Right renal pelvis (tissue), 4 donors: ENCODE measurements at regions not wholly inside any gene's neighbourhood (a gene's known extent, or its start where the extent isn't known, plus 50 kb on each side); places are given as distances from the start of the nearest gene placed in this dataset.

Experiments
- DNase-seq, 4 donors: peaks; one replicate each; pipeline ENCODE4 v3.0.0-alpha.2; 2013; ENCODE audit warnings: low read depth in 4 of 4, low spot score in 3 of 4, missing footprints in 1 of 4

DNA sequence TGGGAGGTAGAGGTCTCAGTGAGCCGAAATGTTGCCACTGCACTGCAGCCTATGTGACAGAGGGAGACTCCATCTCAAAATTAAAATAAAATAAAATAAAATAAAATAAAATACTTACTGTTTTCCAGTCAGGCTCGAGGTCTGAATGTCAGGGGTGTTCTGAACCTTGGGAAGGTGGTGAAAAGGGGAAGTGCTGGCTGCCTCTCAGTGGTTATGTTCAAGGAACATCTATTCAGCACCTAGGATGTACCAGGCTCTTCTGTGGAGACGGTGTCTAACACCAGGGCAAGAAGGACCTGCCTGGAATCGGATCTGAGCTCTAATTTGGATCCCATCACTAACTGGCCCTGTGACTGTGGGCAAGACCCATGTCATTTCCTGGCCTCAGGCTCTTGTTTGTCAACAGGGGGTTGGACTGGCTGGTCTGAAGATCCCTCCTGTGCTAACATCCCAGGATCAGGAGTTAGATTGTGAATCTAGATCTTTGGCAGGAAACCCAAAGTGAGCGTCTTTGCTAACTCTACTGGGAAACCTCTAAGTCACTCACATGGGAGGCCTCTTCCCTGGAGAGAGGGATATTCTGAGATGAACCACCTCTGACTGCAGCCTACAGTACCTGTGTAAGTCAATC, 63.4 kb upstream of the SIRPG start:
- no peak for DNase-seq

DNA sequence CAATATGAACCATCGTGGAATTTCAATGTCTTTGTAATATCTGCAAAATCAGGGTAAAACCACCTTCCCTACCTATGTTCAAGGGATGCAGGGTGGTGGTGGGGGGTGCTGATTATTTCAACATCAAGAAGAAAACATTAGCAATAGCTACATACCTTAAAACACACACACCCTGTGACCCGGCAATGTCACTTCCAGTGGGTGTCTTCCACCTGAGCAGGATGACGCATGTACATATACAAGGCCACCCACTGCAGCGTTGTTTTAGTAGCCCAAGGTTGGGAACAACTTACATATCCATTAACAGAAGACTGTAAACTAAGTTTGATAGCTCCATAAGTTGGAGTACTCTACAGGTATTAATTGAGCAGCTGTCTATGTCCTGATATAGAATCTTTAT, 62.6 kb upstream of the SIRPG start:
- DNase-seq, result no peak

DNA sequence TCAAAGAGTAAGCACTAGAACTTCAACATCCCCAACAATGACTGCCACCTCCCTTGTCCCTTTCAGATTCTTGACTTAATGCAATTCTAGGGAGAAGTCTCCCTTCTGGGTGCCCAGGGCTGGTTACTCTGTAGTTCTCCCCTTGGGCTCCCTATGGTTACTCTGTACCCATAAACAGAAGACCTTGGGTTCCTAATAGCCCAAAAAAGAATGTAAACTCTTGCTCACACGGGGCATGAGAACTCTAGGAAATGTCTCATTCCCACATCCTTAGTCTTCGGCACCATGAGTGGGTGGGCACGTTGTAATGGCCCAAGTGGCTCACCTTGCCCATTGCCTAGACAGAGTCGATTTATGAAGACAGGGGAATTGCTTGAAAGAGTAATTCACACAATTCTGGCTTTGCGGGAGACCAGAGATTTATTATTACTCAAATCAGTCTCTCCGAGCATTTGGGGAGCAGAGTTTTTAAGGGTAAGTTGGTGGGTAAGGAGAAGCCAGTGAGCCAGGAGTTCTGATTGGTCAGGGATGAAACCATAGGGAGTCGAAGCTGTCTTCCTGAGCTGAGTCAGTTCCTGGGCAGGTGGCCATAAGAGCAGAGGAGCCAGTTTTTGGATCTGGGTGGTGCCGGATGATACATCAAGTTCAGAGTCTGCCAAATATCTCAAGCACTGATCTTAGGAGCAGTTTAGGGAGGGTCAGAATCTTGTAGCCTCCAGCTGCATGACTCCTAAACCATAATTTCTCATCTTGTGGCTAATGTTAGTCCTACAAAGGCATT, 61.2 kb upstream of the SIRPG start:
- no peak for DNase-seq

DNA sequence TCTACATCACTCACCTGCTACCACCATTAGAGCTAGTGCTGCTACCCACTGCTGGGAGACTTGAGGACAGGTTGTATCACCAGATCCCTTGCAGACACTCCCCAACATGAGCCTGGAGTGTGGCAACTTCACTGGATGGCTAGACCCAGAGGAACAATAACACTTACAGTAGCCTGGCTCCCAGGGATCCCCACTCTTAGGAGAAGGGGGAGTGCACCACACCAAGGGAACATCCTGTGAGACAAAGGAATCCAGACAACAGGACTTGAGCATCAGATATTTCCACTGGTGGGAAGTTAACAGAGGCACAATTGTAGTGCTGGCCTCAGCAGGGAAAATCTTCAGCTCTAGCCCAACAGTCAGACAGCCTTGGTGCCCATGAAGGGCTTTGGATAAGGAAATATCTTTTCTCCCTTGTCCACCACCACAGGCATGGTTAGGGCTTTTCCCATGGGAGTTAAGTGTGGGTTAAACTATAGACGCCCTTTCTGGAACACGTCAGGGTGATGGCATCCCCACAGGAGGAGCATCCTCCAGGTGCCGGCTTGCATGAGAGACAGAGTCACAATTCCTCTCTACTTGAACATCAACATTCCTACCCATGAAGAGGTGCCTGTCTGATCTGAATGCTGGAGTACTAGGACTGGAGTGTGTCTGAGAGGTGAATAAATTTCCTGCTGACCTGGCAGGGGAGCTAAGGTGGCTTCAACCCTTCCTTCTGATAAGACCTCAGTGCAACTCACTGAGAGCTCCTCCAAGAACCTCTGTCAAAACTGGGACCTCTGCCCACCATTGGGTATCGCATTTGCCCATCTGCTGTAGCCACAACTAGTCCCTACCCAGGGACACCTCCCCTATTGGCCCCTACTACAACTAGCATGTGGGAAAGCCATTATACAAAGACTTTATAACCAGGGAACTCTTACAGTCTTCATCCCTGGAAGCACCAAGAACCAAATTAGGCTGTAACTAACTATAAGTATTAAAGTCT, 55.4 kb upstream of the SIRPG start:
- no peak for DNase-seq

DNA sequence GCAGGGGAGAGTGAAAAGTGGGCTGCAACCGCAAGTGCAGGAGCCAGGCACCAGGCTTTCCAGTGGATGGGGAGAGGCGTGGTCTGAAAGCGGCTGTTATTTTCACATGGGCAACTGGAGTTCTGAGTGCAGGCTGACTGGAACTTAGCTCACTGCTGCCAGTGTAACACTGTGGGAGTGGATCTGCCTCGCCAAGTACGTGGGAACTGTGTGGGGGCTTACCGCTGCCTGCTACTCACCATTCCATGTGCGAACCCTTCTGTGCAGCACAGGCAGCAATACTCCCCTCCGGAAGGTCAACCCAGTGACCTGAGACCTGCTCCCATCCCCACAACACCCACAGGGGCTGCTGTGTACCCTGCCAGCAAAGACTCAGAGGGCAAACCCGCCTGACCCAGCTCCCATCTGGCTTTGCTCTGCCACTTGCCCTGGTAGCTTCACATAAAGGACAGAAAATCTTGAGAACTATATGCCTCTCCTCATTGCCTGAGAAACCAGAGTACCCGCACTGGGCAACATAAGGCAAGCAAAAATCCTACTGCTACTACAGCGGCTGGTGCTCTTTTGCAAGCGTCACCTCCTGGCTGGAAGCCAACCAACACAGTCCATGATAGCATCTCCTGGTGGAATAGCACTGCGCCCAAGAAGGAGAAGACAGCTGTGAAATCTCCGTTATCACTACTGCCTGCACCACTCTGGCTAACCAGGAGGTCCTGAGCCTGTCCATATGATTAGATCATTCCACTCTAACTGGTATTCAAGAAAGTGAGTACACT, 54.4 kb upstream of the SIRPG start:
- no peak for DNase-seq

DNA sequence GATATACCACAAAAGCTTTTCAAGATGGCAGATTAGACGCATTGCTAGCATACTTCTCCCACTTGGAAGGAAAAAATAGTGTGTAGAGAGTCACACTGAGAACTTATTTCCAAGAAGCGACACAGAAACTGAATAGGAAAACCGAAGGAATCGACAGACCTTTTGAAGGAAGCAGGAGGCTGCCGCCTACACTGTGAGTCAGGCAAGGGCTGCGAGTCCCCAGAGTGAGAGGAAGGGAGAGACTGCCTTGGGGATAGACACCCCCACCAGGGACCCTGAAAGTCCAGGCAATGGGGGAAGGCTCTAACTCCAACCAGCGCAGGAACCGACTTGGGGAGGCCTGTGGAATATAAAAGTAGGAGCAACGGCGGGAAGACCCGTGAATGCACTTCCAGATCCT, 53.7 kb upstream of the SIRPG start:
- DNase-seq, result no peak

DNA sequence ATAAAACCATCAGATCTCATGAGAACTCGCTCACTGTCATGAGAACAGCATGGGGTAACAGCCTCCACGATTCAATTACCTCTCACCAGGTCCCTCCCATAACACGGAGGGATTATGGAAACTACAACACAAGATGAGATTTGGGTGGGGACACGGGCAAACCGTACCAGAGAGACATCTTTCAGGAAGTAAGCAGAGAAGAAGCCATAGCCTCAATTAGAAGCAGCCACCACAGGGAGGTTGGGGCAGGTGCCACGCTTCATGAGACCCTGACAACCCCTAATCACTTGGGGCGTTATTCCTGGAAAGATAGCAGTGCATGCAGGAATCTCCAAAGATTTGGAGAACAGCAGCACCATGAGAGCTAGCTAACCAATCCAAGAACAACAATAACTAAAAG, 52.9 kb upstream of the SIRPG start:
- no peak for DNase-seq

DNA sequence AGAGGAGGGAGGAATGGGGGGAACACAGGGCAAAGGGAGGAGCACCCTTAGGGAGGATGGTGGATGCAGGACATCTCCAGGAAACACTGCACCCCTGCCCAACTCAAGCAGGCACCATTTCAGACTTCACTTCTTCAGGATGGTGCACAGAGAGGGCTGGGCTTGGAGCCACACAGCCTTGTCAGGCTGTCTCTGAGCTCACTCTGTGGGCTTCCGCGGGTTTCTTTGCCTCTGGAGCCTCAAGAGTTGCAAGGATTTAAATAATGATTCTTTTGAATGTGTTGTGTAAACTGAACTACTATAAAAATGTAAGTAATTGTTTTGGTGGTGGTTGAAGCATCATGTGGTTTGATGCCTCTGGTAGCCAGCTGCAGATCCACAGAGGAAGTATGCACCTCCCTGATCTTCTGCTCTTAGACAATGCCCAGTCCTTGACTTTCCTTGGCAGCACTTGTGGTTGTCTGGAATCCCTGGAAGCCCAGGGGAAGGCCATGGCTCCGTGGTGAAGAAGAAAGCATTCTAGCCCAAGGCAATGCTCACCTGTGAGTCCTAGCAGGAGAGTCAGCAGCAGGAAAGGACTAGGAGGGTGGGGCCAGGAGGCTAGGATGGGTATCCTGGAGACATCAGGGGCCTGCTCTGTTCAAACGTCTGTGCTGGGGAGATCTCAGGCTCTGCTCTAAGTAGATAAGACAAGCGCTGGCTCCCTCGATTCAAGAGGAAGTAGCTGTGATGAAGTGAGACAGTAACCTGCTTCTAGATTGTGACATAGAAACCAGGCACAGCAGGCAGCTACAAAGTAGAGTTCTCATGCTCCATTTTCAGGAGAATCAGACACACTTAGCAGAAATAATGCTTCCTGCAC, 50.2 kb upstream of the SIRPG start:
- no peak for DNase-seq
